ENCODE measurements at regions not wholly inside any gene's neighbourhood (a gene's known extent, or its start where the extent isn't known, plus 50 kb on each side); places are given as distances from the start of the nearest gene placed in this dataset.

GRCh38 chr4:110372485-110372884 is 103.5 kb upstream of the ENPEP start:
- Histone ChIP-seq H3K4me1 (ENCODE audit: low read length) (no peaks in the 10 kb centered on the region), H3K27ac (ENCODE audit: low read length) (no peak overlapping the region), H3K9me2 (replicated peaks; ENCODE audit: insufficient read depth, low read length) (no peaks in the 10 kb centered on the region), H4K20me1 (ENCODE audit: insufficient read depth, low read depth, low read length) (no peaks in the 10 kb centered on the region), H3K9me3 (ENCODE audit: low read length) (no peaks in the 10 kb centered on the region), H3K27me3 (ENCODE audit: low read length) (no peaks in the 10 kb centered on the region), H2AFZ (ENCODE audit: low read length) (no peak overlapping the region), H3K36me3 (ENCODE audit: insufficient read depth, low read length) (no peaks in the 10 kb centered on the region), H3K4me3 (ENCODE audit: low read length) (no peak overlapping the region), H3K9ac (ENCODE audit: low read length) (no peak overlapping the region), H3K79me2 (ENCODE audit: low read length) (no peaks in the 10 kb centered on the region), H3K4me2 (ENCODE audit: low read depth, low read length, poor library complexity, severe bottlenecking) (no peak overlapping the region)
- no peak for DNase-seq

- Histone ChIP-seq H3K79me2 (ENCODE audit: low read length) (no peaks in the 10 kb centered on the region), H4K20me1 (ENCODE audit: insufficient read depth, low read depth, low read length) (no peaks in the 10 kb centered on the region), H3K27me3 (ENCODE audit: low read length) (no peaks in the 10 kb centered on the region), H3K27ac (ENCODE audit: low read length) (no peak overlapping the region), H3K4me1 (ENCODE audit: low read length) (no peaks in the 10 kb centered on the region), H2AFZ (ENCODE audit: low read length) (no peak overlapping the region), H3K9ac (ENCODE audit: low read length) (no peak overlapping the region), H3K9me2 (replicated peaks; ENCODE audit: insufficient read depth, low read length) (no peaks in the 10 kb centered on the region), H3K36me3 (ENCODE audit: insufficient read depth, low read length) (no peaks in the 10 kb centered on the region), H3K4me2 (ENCODE audit: low read depth, low read length, poor library complexity, severe bottlenecking) (no peak overlapping the region), H3K9me3 (ENCODE audit: low read length) (no peaks in the 10 kb centered on the region), H3K4me3 (ENCODE audit: low read length) (no peak overlapping the region)
- DNase-seq = no peak
These were observed 104.8 kb upstream of the ENPEP start for GRCh38 chr4:110371016-110371770.

GRCh38 chr4:110368409-110368808 is 107.5 kb upstream of the ENPEP start:
- Histone ChIP-seq H3K79me2 (ENCODE audit: low read length) (no peaks in the 10 kb centered on the region), H3K27me3 (ENCODE audit: low read length) (no peaks in the 10 kb centered on the region), H3K4me1 (ENCODE audit: low read length) (no peaks in the 10 kb centered on the region), H3K9me3 (ENCODE audit: low read length) (no peaks in the 10 kb centered on the region), H3K4me2 (ENCODE audit: low read depth, low read length, poor library complexity, severe bottlenecking) (no peak overlapping the region), H2AFZ (ENCODE audit: low read length) (no peak overlapping the region), H3K4me3 (ENCODE audit: low read length) (no peak overlapping the region), H4K20me1 (ENCODE audit: insufficient read depth, low read depth, low read length) (no peaks in the 10 kb centered on the region), H3K9me2 (replicated peaks; ENCODE audit: insufficient read depth, low read length) (no peaks in the 10 kb centered on the region), H3K9ac (ENCODE audit: low read length) (no peak overlapping the region), H3K27ac (ENCODE audit: low read length) (no peak overlapping the region), H3K36me3 (ENCODE audit: insufficient read depth, low read length) (no peaks in the 10 kb centered on the region)
- no peak for DNase-seq

GRCh38 chr4:110367156-110367555 is 108.8 kb upstream of the ENPEP start:
- Histone ChIP-seq H3K4me3 (ENCODE audit: low read length) (no peak overlapping the region), H3K9ac (ENCODE audit: low read length) (no peak overlapping the region), H2AFZ (ENCODE audit: low read length) (no peak overlapping the region), H4K20me1 (ENCODE audit: insufficient read depth, low read depth, low read length) (no peaks in the 10 kb centered on the region), H3K4me1 (ENCODE audit: low read length) (no peaks in the 10 kb centered on the region), H3K27ac (ENCODE audit: low read length) (no peak overlapping the region), H3K9me3 (ENCODE audit: low read length) (no peaks in the 10 kb centered on the region), H3K27me3 (ENCODE audit: low read length) (no peaks in the 10 kb centered on the region), H3K9me2 (replicated peaks; ENCODE audit: insufficient read depth, low read length) (no peaks in the 10 kb centered on the region), H3K36me3 (ENCODE audit: insufficient read depth, low read length) (no peaks in the 10 kb centered on the region), H3K4me2 (ENCODE audit: low read depth, low read length, poor library complexity, severe bottlenecking) (no peak overlapping the region), H3K79me2 (ENCODE audit: low read length) (no peaks in the 10 kb centered on the region)
- DNase-seq = no peak

GRCh38 chr4:110365761-110366160 is 110.2 kb upstream of the ENPEP start:
- Histone ChIP-seq H3K9me3 (ENCODE audit: low read length) (no peaks in the 10 kb centered on the region), H3K4me2 (ENCODE audit: low read depth, low read length, poor library complexity, severe bottlenecking) (no peak overlapping the region), H4K20me1 (ENCODE audit: insufficient read depth, low read depth, low read length) (no peaks in the 10 kb centered on the region), H3K79me2 (ENCODE audit: low read length) (no peaks in the 10 kb centered on the region), H3K9me2 (replicated peaks; ENCODE audit: insufficient read depth, low read length) (no peaks in the 10 kb centered on the region), H3K36me3 (ENCODE audit: insufficient read depth, low read length) (no peaks in the 10 kb centered on the region), H3K27ac (ENCODE audit: low read length) (no peak overlapping the region), H3K27me3 (ENCODE audit: low read length) (no peaks in the 10 kb centered on the region), H2AFZ (ENCODE audit: low read length) (no peak overlapping the region), H3K9ac (ENCODE audit: low read length) (no peak overlapping the region), H3K4me1 (ENCODE audit: low read length) (no peaks in the 10 kb centered on the region), H3K4me3 (ENCODE audit: low read length) (no peak overlapping the region)
- no peak for DNase-seq

- H3K9ac ChIP-seq (ENCODE audit: low read length) = no peak overlapping the region
- H4K20me1 ChIP-seq (ENCODE audit: insufficient read depth, low read depth, low read length) = no peaks in the 10 kb centered on the region
These were observed 110.9 kb upstream of the ENPEP start for GRCh38 chr4:110364911-110365520.

GRCh38 chr4:110361921-110362320 is 114.0 kb upstream of the ENPEP start:
- Histone ChIP-seq H3K36me3 (ENCODE audit: insufficient read depth, low read length) (no peaks in the 10 kb centered on the region), H3K4me1 (ENCODE audit: low read length) (no peaks in the 10 kb centered on the region), H3K9me2 (replicated peaks; ENCODE audit: insufficient read depth, low read length) (no peaks in the 10 kb centered on the region), H3K27me3 (ENCODE audit: low read length) (no peaks in the 10 kb centered on the region), H3K4me2 (ENCODE audit: low read depth, low read length, poor library complexity, severe bottlenecking) (no peak overlapping the region), H3K27ac (ENCODE audit: low read length) (no peak overlapping the region), H3K9me3 (ENCODE audit: low read length) (no peaks in the 10 kb centered on the region), H2AFZ (ENCODE audit: low read length) (no peak overlapping the region), H3K79me2 (ENCODE audit: low read length) (no peaks in the 10 kb centered on the region), H4K20me1 (ENCODE audit: insufficient read depth, low read depth, low read length) (no peaks in the 10 kb centered on the region), H3K9ac (ENCODE audit: low read length) (no peak overlapping the region), H3K4me3 (ENCODE audit: low read length) (no peak overlapping the region)
- DNase-seq = no peak

More at GRCh38 chr4:110364911-110365520, 110.9 kb upstream of the ENPEP start:
- Histone ChIP-seq H3K4me3 (ENCODE audit: low read length) (no peak overlapping the region), H3K27ac (ENCODE audit: low read length) (no peak overlapping the region), H3K36me3 (ENCODE audit: insufficient read depth, low read length) (no peaks in the 10 kb centered on the region), H3K4me2 (ENCODE audit: low read depth, low read length, poor library complexity, severe bottlenecking) (no peak overlapping the region), H3K9me2 (replicated peaks; ENCODE audit: insufficient read depth, low read length) (no peaks in the 10 kb centered on the region), H3K27me3 (ENCODE audit: low read length) (no peaks in the 10 kb centered on the region), H3K79me2 (ENCODE audit: low read length) (no peaks in the 10 kb centered on the region), H3K9me3 (ENCODE audit: low read length) (no peaks in the 10 kb centered on the region), H2AFZ (ENCODE audit: low read length) (no peak overlapping the region), H3K4me1 (ENCODE audit: low read length) (no peaks in the 10 kb centered on the region)
- DNase-seq = no peak

GRCh38 chr4:110359076-110359475 is 116.9 kb upstream of the ENPEP start:
- H3K36me3 ChIP-seq (ENCODE audit: insufficient read depth, low read length) = no peaks in the 10 kb centered on the region
- no peaks in the 10 kb centered on the region for H3K27me3 ChIP-seq (ENCODE audit: low read length)
- H3K27ac ChIP-seq (ENCODE audit: low read length) = no peak overlapping the region
- H3K4me2 ChIP-seq (ENCODE audit: low read depth, low read length, poor library complexity, severe bottlenecking) = no peak overlapping the region
- no peak for DNase-seq
- H2AFZ ChIP-seq (ENCODE audit: low read length) = no peak overlapping the region
- H3K9me3 ChIP-seq (ENCODE audit: low read length) = no peaks in the 10 kb centered on the region
- H3K9ac ChIP-seq (ENCODE audit: low read length) = no peak overlapping the region
- no peak overlapping the region for H3K4me3 ChIP-seq (ENCODE audit: low read length)
- no peaks in the 10 kb centered on the region for H3K79me2 ChIP-seq (ENCODE audit: low read length)
- H3K4me1 ChIP-seq (ENCODE audit: low read length) = no peaks in the 10 kb centered on the region
- H4K20me1 ChIP-seq (ENCODE audit: insufficient read depth, low read depth, low read length) = no peaks in the 10 kb centered on the region
- H3K9me2 ChIP-seq (replicated peaks; ENCODE audit: insufficient read depth, low read length) = no peaks in the 10 kb centered on the region
